Esophagus muscularis mucosa (tissue), 4 donors: ENCODE measurements at regions not wholly inside any gene's neighbourhood (a gene's known extent, or its start where the extent isn't known, plus 50 kb on each side); places are given as distances from the start of the nearest gene placed in this dataset.

Source experiments
- DNase-seq: peaks from one replicate; pipeline ENCODE4 v3.0.0-alpha.2; 2017; ENCODE audit errors: extremely low spot score
- H3K27ac ChIP-seq, 4 donors: fragments of 200-600 bp; sonication (generic); replicated peaks in 1 of 4; 1 replicate in 3 of 4; 2 replicates in 1 of 4; pipeline ENCODE4 v1.5.1; 2016 to 2019; ENCODE audit warnings: mild to moderate bottlenecking in 1 of 4
- H3K27me3 ChIP-seq, 4 donors: fragments of 200-600 bp; sonication (generic); one replicate each; pipeline versions ENCODE4 v1.5.1 to v1.6.0; 2016 to 2019
- H3K36me3 ChIP-seq, 4 donors: fragments of 200-600 bp; sonication (generic); one replicate each; pipeline ENCODE4 v1.5.1; 2016 to 2019
- H3K4me1 ChIP-seq, 4 donors: fragments of 200-600 bp; sonication (generic); one replicate each; pipeline ENCODE4 v1.5.1; 2016 to 2019
- H3K4me3 ChIP-seq, 4 donors: fragments of 200-600 bp; sonication (generic); 1 replicate in 2 of 4; 2 replicates in 2 of 4; pipeline ENCODE4 v1.5.1; 2016 to 2019; ENCODE audit warnings: mild to moderate bottlenecking in 4 of 4, moderate library complexity in 1 of 4
- H3K9me3 ChIP-seq, 4 donors: fragments of 200-600 bp; sonication (generic); 1 replicate in 3 of 4; 2 replicates in 1 of 4; pipeline ENCODE4 v1.5.1; 2016 to 2019
- CTCF ChIP-seq, 3 experiments: fragments of 200-600 bp in 2 of 3; fragments of 450-650 bp in 1 of 3; sonication (generic) in 2 of 3; IDR thresholded peaks; one replicate each; pipeline ENCODE4 v1.5.1; 2017 to 2019; ENCODE audit warnings: antibody characterized with exemption in 3 of 3, mild to moderate bottlenecking in 2 of 3, moderate library complexity in 1 of 3
- EP300 ChIP-seq: sonication (generic); formaldehyde crosslinking; IDR thresholded peaks from one replicate; pipeline ENCODE4 v1.6.1; 2017; ENCODE audit warnings: antibody characterized with exemption
- POLR2A ChIP-seq: fragments of 450-650 bp; IDR thresholded peaks from one replicate; pipeline ENCODE4 v1.6.1; 2017; ENCODE audit warnings: antibody characterized with exemption, moderate library complexity, mild to moderate bottlenecking, low read depth
- POLR2AphosphoS5 ChIP-seq, 2 donors: sonication (generic); formaldehyde crosslinking; IDR thresholded peaks; one replicate each; pipeline ENCODE4 v1.6.1; 2017; ENCODE audit warnings: antibody characterized with exemption in 2 of 2
- WGBS: methylation state at CpG from one replicate; pipeline ENCODE4 v1.1.5; 2018; 5-methylcytosine and 5-hydroxymethylcytosine counted together
- intact Hi-C: fragments of 100-400 bp; cut with DNase I; formaldehyde crosslinking; loops from one replicate; pipeline ENCODE4 v1.15.1; 2023

GRCh38 chr11:15793043-15793996 is 563.0 kb downstream of the SOX6 start:
- no peak for DNase-seq
- Histone ChIP-seq H3K36me3 (no peaks in the 10 kb centered on the region), H3K4me1 (no peaks in the 10 kb centered on the region), H3K27ac (no peak overlapping the region), H3K9me3 (no peaks in the 10 kb centered on the region), H3K27me3 (no peaks in the 10 kb centered on the region), H3K4me3 (no peak overlapping the region)
- intact Hi-C loops, result no loop called here
- WGBS, result 66% methylated on average over 5 of the region's 5 CpGs
- TF ChIP-seq CTCF (IDR thresholded peaks at IDR 0.05) (no peak), POLR2AphosphoS5 (IDR thresholded peaks at IDR 0.05) (no peak), POLR2A (no peak), EP300 (no peak)

GRCh38 chr11:15794361-15795150 is 561.8 kb downstream of the SOX6 start:
- H3K36me3 ChIP-seq, result no peaks in the 10 kb centered on the region
- H3K4me3 ChIP-seq, result no peak overlapping the region
- H3K27ac ChIP-seq, result no peak overlapping the region
- intact Hi-C loops, result no loop called here
- 97% methylated on average over 3 of the region's 3 CpGs for WGBS
- no peaks in the 10 kb centered on the region for H3K27me3 ChIP-seq
- no peak for DNase-seq
- no peaks in the 10 kb centered on the region for H3K9me3 ChIP-seq
- TF ChIP-seq CTCF (IDR thresholded peaks at IDR 0.05) (no peak), POLR2A (no peak), POLR2AphosphoS5 (IDR thresholded peaks at IDR 0.05) (no peak), EP300 (no peak)
- H3K4me1 ChIP-seq, result no peaks in the 10 kb centered on the region

DNA sequence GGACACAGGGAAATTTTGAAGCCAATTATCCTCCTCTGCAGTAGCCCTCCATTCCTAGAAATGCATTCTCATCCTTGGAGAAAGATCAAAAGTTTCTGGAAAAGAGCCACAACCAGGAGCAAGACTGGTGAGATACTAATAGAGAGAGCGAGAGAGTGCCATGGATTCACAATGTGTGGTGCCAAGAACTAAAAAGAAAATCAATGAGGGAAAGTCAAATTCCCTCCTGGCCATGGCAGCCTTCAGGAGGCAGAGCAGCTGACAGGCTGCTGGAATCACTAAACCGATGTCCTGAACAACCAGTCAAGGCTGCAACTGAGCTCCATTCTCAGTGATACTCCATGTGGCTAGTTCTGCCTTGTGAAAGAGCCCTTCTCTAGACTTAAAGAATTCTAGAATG is 561.0 kb downstream of the SOX6 start:
- intact Hi-C loops, result no loop called here
- no peaks in the 10 kb centered on the region for H3K9me3 ChIP-seq
- WGBS, result 83% methylated on average over 2 of the region's 2 CpGs
- no peak overlapping the region for H3K4me3 ChIP-seq
- no peaks in the 10 kb centered on the region for H3K4me1 ChIP-seq
- no peak for DNase-seq
- no peak overlapping the region for H3K27ac ChIP-seq
- no peak for TF ChIP-seq POLR2A
- no peak for TF ChIP-seq CTCF (IDR thresholded peaks at IDR 0.05)
- no peak for TF ChIP-seq POLR2AphosphoS5 (IDR thresholded peaks at IDR 0.05)
- no peak for TF ChIP-seq EP300
- no peaks in the 10 kb centered on the region for H3K36me3 ChIP-seq
- H3K27me3 ChIP-seq, result no peaks in the 10 kb centered on the region

GRCh38 chr11:15800111-15800800 is 556.1 kb downstream of the SOX6 start:
- intact Hi-C loops, result no loop called here
- no peaks in the 10 kb centered on the region for H3K27me3 ChIP-seq
- H3K4me1 ChIP-seq, result no peaks in the 10 kb centered on the region
- WGBS, result 66% methylated on average over 4 of the region's 4 CpGs
- no peak for DNase-seq
- H3K4me3 ChIP-seq, result no peak overlapping the region
- no peaks in the 10 kb centered on the region for H3K9me3 ChIP-seq
- H3K27ac ChIP-seq, result peak overlapping the region in 2 of 4 donors; percentile 16 to 33
- TF ChIP-seq EP300, result no peak
- TF ChIP-seq CTCF (IDR thresholded peaks at IDR 0.05), result no peak
- TF ChIP-seq POLR2AphosphoS5 (IDR thresholded peaks at IDR 0.05), result no peak
- TF ChIP-seq POLR2A, result no peak
- no peaks in the 10 kb centered on the region for H3K36me3 ChIP-seq
